ENCODE measurements at regions not wholly inside any gene's neighbourhood (a gene's known extent, or its start where the extent isn't known, plus 50 kb on each side); places are given as distances from the start of the nearest gene placed in this dataset.

DNA sequence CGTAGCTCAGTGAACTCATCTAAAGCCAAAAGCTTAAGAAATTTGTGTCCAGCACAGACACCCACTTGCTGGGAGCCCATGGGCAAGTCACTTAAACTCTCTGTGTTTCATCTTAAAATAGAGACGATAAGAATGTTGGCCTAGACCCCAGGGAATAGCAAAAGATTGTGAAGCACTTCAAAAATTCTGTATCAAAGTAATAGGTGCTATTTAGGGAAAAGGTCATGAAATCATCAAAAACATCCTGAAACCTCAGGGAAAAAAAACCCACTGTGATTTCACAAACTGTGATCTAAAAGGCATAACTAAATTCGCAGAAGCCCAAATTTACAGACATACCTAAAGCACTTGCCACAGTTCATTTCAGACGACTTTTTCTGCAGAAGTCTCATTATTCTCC, 278.3 kb downstream of the NR2F1-AS1 start:
- CTCF ChIA-PET = no interaction called here
- no peaks in the 10 kb centered on the region for H3K36me3 Mint-ChIP-seq
- H3K4me1 Mint-ChIP-seq = peaks cover 53% of the 10 kb centered on the region

GRCh38 chr5:93300945-93301344, 280.1 kb downstream of the NR2F1-AS1 start:
- Mint-ChIP-seq H3K9me3 (no peaks in the 10 kb centered on the region), H3K4me1 (peaks cover 49% of the 10 kb centered on the region), H3K36me3 (no peaks in the 10 kb centered on the region), H3K4me3 (no peak overlapping the region), H3K27me3 (ENCODE audit: low read depth) (no peaks in the 10 kb centered on the region; the same call in 1 of the 2 replicates), H3K27ac (no peak overlapping the region)
- no peak for TF ChIP-seq MYBL2 (CRISPR knock-in tag; IDR thresholded peaks at IDR 0.05)
- ChIA-PET POLR2A (no interaction called here), CTCF (no interaction called here)
- ATAC-seq (no peak), DNase-seq (ENCODE audit: low spot score) (no peak)

More for the DNA sequence above, 278.3 kb downstream of the NR2F1-AS1 start:
- TF ChIP-seq MYBL2 (CRISPR knock-in tag; IDR thresholded peaks at IDR 0.05) = no peak
- H3K9me3 Mint-ChIP-seq = no peaks in the 10 kb centered on the region
- no peaks in the 10 kb centered on the region; the same call in 1 of the 2 replicates for H3K27me3 Mint-ChIP-seq (ENCODE audit: low read depth)
- H3K4me3 Mint-ChIP-seq = no peak overlapping the region
- DNase-seq (ENCODE audit: low spot score) (no peak), ATAC-seq (no peak)
- POLR2A ChIA-PET = no interaction called here
- H3K27ac Mint-ChIP-seq = no peak overlapping the region

DNA sequence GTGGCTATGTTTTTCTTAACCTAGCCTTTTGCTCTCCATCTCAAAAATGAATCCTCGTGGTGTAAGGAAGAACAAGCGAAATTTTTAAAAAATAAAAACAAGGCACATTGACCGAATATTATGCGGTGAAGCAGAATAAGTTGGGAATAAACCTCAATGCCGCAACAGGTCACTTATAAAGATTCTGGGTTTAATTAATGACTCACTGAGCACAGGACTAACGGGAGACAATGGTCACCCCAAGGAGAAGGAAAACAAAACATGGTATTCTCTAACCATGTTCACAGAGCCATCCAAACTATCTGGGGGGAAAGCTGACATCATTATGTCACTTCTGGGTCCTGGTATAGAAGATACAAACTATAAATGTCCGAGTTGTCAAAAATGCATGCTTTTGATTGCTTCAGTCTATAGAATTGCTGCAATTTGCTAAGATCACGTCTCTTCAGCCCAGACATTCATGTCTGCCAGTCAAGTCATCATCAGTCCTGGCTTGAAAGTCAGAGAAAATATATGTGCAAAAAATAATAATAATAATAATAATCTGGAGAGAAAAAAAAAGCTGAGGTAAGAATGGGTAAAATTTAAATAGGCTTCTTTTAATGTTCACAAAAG, 280.6 kb downstream of the NR2F1-AS1 start:
- no peak for TF ChIP-seq RORB (CRISPR knock-in tag; IDR thresholded peaks at IDR 0.05)
- no peak for TF ChIP-seq ATF6 (CRISPR knock-in tag; IDR thresholded peaks at IDR 0.05)
- Mint-ChIP-seq H3K27me3 (ENCODE audit: low read depth) (no peaks in the 10 kb centered on the region; the same call in 1 of the 2 replicates), H3K4me3 (peak overlapping the region; percentile 56), H3K4me1 (peaks cover 48% of the 10 kb centered on the region), H3K27ac (peak overlapping the region; percentile 21; the same call in 1 of the 2 replicates), H3K36me3 (no peaks in the 10 kb centered on the region), H3K9me3 (no peaks in the 10 kb centered on the region)
- ATAC-seq (no peak; the same call in 1 of the 2 replicates), DNase-seq (ENCODE audit: low spot score) (no peak)
- POLR2A ChIA-PET = no interaction called here
- CTCF ChIA-PET = interaction anchor here (0.8 kb wide), 1 partner anchor 501 kb away, joined by 3 read pairs; no protein-coding TSS in a partner anchor

- ChIA-PET CTCF (interaction anchor here (0.8 to 1.0 kb wide), 3 partner anchors 10 to 501 kb away, joined by 3 read pairs; no protein-coding TSS in a partner anchor), POLR2A (no interaction called here)
- H3K9me3 Mint-ChIP-seq = no peaks in the 10 kb centered on the region
- peak overlapping the region; percentile 56 for H3K4me3 Mint-ChIP-seq
- H3K27ac Mint-ChIP-seq = peak overlapping the region; percentile 21; the same call in 1 of the 2 replicates
- ATAC-seq (peak; percentile 86), DNase-seq (ENCODE audit: low spot score) (peak; percentile 44)
- no peaks in the 10 kb centered on the region for H3K36me3 Mint-ChIP-seq
- H3K4me1 Mint-ChIP-seq = peaks cover 42% of the 10 kb centered on the region
- H3K27me3 Mint-ChIP-seq (ENCODE audit: low read depth) = no peaks in the 10 kb centered on the region; the same call in 1 of the 2 replicates
- TF ChIP-seq GABPB1 (CRISPR knock-in tag; IDR thresholded peaks at IDR 0.05) (no peak), ZNF232 (CRISPR knock-in tag; IDR thresholded peaks at IDR 0.05) (no peak), NFATC4 (CRISPR knock-in tag; IDR thresholded peaks at IDR 0.05) (no peak), AFF4 (CRISPR knock-in tag; IDR thresholded peaks at IDR 0.05; ENCODE audit: borderline replicate concordance) (no peak), PRRX2 (CRISPR knock-in tag; IDR thresholded peaks at IDR 0.05) (no peak), TCF7 (CRISPR knock-in tag; IDR thresholded peaks at IDR 0.05; ENCODE audit: low read depth) (no peak)
- TF ChIP-seq, protein P1, sequence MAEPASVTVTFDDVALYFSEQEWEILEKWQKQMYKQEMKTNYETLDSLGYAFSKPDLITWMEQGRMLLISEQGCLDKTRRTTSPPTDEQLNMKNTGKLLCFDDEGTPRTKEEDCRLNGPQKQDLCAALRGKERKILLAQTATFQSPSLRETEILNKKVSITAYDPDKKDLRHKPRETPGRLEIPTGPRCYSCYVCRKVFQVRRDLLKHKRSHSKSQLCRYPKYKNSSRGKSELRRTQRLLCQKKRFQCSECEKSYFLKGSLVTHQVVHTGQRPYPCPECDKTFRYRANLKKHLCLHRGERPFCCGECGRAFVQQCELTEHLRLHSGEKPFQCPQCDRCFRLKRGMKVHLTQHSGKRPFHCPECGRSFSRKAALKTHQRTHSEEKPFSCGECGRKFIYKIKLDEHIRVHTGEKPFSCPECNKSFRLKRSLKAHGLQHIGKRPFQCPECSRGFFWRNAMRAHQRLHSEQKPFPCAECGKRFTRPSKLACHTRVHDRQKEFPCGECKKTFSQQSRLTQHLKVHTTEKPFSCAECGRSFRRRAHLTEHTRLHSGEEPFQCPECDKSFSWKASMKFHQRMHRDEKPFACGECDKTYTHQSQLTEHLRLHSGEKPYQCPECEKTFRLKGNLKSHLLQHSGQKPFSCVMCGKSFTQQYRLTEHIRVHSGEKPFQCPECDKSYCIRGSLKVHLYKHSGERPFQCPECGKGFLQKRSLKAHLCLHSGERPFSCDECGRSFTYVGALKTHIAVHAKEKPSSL (CRISPR knock-in tag; conservative IDR thresholded peaks at IDR 0.05) = no peak
- TF ChIP-seq, protein P2, sequence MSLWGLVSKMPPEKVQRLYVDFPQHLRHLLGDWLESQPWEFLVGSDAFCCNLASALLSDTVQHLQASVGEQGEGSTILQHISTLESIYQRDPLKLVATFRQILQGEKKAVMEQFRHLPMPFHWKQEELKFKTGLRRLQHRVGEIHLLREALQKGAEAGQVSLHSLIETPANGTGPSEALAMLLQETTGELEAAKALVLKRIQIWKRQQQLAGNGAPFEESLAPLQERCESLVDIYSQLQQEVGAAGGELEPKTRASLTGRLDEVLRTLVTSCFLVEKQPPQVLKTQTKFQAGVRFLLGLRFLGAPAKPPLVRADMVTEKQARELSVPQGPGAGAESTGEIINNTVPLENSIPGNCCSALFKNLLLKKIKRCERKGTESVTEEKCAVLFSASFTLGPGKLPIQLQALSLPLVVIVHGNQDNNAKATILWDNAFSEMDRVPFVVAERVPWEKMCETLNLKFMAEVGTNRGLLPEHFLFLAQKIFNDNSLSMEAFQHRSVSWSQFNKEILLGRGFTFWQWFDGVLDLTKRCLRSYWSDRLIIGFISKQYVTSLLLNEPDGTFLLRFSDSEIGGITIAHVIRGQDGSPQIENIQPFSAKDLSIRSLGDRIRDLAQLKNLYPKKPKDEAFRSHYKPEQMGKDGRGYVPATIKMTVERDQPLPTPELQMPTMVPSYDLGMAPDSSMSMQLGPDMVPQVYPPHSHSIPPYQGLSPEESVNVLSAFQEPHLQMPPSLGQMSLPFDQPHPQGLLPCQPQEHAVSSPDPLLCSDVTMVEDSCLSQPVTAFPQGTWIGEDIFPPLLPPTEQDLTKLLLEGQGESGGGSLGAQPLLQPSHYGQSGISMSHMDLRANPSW (CRISPR knock-in tag; conservative IDR thresholded peaks at IDR 0.05; ENCODE audit: low read depth) = no peak
- TF ChIP-seq, protein P3, sequence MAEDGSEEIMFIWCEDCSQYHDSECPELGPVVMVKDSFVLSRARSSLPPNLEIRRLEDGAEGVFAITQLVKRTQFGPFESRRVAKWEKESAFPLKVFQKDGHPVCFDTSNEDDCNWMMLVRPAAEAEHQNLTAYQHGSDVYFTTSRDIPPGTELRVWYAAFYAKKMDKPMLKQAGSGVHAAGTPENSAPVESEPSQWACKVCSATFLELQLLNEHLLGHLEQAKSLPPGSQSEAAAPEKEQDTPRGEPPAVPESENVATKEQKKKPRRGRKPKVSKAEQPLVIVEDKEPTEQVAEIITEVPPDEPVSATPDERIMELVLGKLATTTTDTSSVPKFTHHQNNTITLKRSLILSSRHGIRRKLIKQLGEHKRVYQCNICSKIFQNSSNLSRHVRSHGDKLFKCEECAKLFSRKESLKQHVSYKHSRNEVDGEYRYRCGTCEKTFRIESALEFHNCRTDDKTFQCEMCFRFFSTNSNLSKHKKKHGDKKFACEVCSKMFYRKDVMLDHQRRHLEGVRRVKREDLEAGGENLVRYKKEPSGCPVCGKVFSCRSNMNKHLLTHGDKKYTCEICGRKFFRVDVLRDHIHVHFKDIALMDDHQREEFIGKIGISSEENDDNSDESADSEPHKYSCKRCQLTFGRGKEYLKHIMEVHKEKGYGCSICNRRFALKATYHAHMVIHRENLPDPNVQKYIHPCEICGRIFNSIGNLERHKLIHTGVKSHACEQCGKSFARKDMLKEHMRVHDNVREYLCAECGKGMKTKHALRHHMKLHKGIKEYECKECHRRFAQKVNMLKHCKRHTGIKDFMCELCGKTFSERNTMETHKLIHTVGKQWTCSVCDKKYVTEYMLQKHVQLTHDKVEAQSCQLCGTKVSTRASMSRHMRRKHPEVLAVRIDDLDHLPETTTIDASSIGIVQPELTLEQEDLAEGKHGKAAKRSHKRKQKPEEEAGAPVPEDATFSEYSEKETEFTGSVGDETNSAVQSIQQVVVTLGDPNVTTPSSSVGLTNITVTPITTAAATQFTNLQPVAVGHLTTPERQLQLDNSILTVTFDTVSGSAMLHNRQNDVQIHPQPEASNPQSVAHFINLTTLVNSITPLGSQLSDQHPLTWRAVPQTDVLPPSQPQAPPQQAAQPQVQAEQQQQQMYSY (CRISPR knock-in tag; IDR thresholded peaks at IDR 0.05) = no peak
Observed at GRCh38 chr5:93299681-93300308, 281.2 kb downstream of the NR2F1-AS1 start.
